Lower leg skin (tissue), 3 donors: ENCODE measurements at regions not wholly inside any gene's neighbourhood (a gene's known extent, or its start where the extent isn't known, plus 50 kb on each side); places are given as distances from the start of the nearest gene placed in this dataset.

ENCODE experiments used
- POLR2A ChIP-seq, 2 donors: fragments of 450-650 bp; IDR thresholded peaks; one replicate each; pipeline ENCODE4 v1.6.1; 2016 to 2017; ENCODE audit warnings: antibody characterized with exemption in 2 of 2, mild to moderate bottlenecking in 1 of 2, moderate library complexity in 1 of 2
- TF ChIP-seq, protein P1 (sequence below), 3 donors: fragments of 450-650 bp; IDR thresholded peaks; one replicate each; pipeline ENCODE4 v1.5.1; 2016; ENCODE audit warnings: antibody characterized with exemption in 3 of 3, mild to moderate bottlenecking in 3 of 3, moderate library complexity in 2 of 3

DNA sequence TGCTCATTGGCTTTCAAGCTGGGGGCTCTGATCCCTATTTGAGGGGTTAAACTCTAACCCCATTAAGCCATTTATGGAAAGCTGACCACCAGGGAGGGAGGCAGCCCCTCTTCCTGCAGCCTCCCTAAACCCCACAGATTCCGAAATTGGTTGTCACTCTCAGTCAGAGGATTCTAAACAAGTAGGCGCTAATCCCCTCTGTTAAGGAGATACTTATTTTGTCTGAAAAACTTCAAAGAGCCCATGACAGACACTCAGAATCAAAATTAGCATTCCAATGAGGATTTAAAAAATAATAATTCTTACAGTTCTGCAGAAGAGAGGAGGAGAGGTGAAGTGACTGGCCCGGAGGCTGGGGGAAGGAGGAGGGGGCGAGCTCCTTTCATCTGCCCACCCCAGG, 69.7 kb upstream of the LMO1 start:
- TF ChIP-seq, protein P1, sequence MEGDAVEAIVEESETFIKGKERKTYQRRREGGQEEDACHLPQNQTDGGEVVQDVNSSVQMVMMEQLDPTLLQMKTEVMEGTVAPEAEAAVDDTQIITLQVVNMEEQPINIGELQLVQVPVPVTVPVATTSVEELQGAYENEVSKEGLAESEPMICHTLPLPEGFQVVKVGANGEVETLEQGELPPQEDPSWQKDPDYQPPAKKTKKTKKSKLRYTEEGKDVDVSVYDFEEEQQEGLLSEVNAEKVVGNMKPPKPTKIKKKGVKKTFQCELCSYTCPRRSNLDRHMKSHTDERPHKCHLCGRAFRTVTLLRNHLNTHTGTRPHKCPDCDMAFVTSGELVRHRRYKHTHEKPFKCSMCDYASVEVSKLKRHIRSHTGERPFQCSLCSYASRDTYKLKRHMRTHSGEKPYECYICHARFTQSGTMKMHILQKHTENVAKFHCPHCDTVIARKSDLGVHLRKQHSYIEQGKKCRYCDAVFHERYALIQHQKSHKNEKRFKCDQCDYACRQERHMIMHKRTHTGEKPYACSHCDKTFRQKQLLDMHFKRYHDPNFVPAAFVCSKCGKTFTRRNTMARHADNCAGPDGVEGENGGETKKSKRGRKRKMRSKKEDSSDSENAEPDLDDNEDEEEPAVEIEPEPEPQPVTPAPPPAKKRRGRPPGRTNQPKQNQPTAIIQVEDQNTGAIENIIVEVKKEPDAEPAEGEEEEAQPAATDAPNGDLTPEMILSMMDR (IDR thresholded peaks at IDR 0.05), result no peak
- TF ChIP-seq POLR2A (IDR thresholded peaks at IDR 0.05), result no peak
